Hematopoietic multipotent progenitor cell treated with erythropoietin and hydrocortisone succinate and interleukin-3 and kit ligand, for 4 days (in vitro differentiated cells): ENCODE measurements at regions not wholly inside any gene's neighbourhood (a gene's known extent, or its start where the extent isn't known, plus 50 kb on each side); places are given as distances from the start of the nearest gene placed in this dataset.
"Not testable (repeated sequence)": the region's sequence is repeated elsewhere in the genome, so short reads cannot be mapped to it uniquely, and the experiment has no call there.

Experiments used
- DNase-seq: peaks from one replicate; pipeline ENCODE4 v3.0.0-alpha.2; 2015

DNA sequence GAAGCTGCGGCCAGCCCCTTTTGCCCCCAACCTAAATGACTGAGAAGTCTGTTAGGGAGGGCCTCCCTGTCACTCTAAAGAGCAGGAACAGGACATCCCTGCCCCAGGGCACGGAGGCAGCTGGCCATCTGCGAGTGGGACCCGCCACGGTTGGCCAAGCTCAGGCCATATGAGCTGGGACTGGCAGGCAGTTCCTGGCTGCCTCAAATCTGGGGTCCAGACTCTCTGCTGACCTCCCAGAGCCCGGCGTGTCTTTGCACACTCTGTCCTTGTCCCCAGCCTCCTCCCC, 143.0 kb downstream of the IGLL1 start:
- DNase-seq = not testable (repeated sequence)

DNA sequence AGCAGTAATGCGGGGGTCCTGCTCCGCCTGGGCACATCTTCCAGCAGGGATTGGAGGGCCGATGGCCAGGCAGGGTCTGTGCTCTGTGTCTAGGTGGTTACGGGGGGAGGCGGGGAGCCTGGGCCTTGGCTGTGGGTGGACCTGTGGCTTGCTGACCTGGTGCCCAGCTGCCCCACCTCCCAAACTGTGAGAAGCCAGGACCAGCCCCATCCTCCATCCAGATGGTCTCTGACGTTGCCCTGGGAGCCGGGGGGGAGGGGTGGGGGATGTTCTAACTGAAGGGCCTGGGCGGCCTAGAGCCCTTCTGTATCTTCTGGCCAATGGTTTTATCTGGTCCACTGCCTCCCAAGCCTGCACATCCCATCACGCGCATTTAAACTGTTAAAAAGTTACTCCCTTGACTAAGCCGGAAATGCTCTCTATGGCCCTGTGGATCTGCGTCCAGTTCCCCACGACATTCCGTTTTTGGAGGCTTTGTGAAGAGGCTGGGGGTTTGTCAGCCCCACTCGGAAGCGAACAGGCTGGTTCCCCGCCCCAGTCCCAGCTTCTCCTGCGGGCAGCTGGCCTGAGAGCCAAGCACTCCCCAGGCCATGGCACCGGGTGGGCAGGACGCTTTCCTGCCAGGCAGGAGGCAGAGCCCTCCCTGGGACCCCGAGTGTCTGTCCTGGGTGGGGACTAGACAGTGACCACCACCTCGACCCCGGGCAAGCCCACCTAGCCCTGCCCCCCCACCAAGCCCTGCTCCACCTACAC, 143.6 kb downstream of the IGLL1 start:
- DNase-seq = not testable (repeated sequence)

DNA sequence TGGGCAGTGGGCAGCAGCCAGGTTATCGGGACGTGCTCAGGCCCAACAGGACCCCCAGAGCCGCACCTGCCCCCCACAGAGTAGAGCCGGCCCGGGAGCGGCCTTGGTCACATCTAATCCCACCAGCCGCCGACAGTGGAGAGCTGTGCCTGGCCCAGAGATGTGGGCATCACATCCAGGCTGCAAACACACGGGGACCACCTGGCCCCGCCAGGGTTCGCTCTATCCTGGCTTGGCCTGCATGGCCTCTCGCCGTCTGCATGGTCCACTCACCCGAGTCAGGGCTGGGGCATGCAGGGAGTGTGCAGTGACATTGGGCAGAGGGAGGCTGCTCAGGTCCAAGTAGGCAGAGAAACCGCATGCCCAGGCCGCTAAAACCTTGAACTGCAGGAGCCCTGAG, 144.9 kb downstream of the IGLL1 start:
- not testable (repeated sequence) for DNase-seq

DNA sequence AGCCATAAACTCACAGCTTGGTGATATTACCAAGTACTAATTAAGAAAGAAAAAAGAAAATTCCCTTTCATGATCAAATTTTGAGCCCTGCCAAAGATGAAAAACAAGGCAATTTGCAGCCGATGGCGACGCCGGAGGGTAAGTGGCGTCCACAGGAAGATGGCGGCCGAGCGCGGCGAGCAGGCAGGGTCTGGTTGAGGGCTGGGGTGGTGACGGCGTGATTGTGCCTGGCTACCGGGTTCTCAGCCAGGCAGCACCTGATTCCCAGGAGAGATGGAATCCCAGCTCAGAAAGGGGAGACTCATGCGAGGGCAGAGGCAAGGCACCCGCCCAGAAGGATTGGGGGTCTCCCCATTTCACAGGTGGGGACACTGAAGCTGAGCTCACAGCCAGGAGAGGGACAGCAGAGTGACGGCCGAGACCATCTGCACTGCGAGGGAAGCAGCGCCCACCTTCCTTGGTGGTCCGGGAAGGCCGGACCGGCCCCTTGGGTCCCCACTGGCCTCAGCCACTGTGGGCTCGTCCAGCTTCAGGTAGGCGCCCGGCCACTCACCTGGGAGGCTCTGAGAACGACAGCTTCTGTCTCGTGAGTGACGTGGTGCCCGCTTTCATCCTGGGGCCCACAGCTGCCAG, 145.8 kb downstream of the IGLL1 start:
- not testable (repeated sequence) for DNase-seq

DNA sequence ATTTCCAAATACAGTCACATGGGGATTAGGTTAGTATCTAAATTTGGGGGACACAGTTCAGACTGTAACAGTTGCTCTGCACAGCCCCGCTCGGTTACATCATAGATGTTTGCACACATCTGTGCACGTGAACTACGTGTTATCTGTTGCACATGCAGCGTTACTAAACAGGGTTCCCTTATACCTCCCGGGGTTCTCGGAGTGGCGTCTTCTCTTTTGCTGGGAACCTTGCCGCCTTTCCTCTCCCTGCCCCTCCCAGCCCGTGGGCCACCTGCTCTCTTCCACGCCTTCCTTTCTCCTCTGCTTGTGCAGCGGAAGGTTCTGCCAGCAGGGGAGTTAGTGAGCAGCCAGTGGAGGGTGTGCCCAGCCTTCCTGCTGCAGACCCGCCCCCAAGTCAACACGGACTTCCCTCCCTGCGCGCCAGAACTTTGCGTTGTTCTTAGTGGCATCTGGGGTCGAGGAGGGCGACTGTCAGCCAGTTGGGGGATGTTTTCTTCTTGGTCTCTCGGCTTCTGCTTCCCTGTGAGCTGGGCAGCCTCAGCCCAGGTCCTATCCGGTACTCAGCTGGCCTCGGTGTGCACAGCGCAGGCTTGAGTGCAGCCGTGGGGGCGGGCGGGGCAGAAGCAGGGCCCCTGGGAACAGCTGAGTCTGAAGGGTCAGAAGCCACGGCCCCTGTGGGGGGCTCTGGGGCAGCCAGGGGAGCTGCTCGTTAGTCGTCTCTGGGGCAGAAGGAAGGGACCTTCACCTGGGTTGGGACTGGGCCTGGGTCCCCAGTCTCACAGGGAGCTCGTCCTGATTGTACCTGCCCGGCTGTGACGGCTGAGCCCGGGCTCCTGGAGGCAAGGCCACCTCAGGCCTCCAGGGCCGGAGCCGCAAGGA, 146.7 kb downstream of the IGLL1 start:
- DNase-seq = peak; percentile 62

DNA sequence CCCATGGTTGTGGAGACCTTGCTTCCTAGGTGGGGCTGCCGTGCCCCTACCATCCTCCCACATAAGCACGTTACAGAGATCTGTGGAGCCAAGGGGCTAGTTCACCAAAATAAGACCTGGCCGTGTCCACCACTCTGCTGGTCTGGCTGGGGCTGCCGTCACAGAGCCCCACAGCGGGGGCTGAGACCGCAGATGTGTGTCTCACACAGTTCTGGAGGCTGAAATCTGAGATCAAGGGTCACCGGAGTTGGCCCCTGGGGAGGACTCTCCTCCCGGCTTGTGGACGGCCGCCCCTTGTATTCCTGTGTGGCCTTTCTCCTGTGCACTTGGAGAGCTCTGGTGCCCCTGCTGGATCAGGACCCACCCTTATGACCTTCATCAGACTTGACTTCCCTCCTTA, 147.4 kb downstream of the IGLL1 start:
- not testable (repeated sequence) for DNase-seq

DNA sequence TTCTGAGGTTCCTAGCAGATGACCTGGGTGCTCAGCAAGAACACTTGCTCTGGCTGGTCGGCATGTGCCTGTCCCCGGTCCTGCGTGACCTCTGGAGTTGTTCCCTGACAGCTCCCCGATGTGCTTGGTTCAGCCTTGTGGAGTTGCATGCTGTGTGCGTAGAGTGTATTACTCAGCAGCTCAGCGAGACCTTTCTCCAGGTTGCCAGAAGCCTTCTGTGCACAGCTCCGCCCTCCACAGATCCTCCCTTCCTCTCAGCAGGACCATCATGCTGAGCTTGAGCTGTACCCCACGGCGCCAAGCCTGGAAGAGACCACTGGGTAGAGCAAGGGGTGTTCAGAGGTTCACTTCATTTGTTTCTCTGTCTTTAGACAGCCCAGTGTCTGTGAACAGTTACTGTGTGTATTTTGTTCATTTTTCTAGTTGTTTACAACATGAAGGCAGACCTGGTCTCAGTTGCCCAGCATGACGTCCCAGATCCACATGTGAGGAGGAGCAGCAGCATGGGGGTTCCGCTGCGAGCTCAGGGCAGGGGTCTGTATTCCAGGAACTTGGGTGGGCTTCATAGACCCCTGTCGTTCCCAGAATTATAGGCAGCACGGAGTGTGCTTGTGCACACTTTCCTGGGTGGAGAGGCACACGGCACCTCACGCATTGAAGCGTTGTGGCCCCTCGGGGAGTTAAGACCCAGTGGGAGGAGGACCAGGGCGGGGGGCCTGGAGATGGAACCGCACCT, 148.6 kb downstream of the IGLL1 start:
- no peak for DNase-seq

DNA sequence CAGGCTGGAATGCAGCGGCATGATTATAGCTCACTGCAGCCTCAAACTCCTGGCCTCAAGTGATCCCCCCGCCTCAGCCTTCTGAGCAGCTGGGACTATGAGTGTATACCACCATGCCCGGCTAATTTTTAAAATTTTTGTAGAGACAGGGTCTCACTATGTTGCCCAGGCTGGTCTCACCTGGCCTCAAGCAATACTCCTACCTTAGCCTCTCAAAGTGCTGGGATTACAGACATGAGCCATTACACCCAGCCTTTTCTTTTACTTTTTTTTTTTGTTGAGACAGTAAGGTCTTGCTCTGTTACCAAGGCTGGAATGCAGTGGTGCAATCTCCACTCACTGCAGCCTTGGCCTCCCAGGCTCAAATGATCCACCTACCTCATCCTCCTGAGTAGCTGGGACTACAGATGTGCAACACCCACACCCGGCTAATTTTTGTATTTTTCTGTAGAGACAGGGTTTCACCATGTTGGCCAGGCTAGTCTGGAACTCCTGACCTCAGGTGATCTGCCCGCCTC, 155.5 kb downstream of the IGLL1 start:
- DNase-seq = not testable (repeated sequence)

DNA sequence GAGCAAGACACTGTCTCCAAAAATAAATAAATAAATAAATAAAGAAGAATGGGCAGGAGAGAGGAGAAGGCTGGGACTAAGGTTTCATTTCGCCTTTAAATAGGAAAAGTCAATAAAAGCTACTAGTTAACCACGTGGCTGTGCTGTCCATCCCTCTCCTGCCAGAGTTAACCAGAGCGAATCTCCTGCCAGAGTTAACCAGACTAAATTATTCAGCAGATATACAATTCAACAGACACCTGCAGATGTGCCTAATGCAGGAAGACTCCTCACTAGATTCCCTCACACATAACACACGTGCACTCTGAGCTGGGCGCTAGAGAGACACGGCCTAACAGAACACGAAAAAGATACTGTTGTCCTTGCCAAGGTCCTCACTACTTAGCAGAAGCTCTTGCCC, 156.1 kb downstream of the IGLL1 start:
- DNase-seq = no peak

DNA sequence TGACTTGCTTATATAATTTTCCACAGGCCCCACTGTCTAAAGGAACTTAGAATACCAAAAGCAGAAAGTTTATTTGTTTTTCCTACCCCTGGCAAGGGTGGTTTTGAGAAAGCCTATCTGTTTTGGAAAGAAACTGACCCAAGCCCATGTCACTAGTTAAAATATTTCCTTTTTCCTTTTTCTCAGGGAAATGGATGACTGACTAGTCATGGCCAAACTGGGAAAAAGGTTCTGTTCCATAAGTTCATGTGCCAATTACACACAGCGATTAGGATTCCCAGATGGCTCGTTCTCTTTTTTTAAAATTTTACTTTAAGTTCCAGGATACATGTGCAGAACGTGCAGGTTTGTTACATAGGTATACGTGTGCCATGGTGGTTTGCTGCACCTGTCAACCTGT, 157.8 kb downstream of the IGLL1 start:
- DNase-seq = not testable (repeated sequence)

DNA sequence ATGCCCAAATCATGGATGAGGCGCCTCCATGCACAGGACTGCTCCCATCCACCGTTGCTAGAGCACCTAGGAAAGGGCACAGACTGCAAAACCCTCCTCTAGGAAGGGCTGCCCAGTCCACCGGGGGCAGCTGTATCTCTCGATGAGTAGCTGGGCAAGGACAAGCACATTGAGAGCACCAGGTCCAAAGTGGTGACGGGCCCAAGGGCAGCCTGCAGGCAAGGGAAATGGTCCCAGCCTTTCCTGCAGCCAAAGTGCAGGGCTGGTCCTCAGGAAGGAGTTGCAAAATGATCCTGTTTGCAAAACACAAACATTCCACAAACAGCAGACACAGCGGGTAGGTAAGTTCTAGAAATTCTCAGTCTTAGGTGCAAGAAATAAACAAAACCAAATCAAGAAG, 158.8 kb downstream of the IGLL1 start:
- not testable (repeated sequence) for DNase-seq

DNA sequence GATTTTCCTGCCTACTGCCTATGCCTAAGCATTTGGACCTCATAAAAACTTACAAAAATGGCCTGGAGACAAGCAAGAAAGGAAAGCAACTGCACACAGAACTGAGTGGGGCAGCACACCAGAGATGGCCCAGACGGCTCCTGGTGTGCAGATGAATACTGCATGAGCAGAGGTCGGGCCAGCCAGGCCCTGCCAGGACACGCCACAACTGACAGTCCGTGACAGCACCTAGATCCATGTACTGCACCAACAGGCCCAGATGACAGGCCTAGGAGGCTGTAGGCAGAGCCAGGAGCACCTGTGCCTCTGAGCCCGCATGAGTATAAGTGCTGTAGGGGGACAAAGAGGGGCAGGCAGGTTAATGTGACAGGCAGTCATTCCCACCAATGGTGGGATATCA, 160.2 kb downstream of the IGLL1 start:
- no peak for DNase-seq

DNA sequence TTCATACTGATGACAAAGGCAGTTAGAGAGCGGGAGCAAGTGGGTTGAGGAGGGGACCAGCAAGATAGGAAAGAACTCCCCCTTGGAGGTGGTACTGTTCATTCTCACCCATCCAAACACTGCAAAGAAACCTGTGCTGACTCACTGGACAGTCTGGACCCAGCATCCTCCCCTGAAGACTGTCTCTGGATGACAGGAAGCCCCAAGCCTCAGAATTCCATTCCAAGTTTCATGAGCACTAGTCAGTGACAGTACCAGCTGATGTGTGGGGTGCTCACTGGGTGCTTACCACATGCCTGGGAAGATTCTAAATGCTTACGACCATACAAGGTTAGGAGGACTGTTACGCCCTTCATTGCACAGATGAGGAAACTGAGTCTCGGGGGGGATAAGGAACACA, 160.9 kb downstream of the IGLL1 start:
- no peak for DNase-seq

DNA sequence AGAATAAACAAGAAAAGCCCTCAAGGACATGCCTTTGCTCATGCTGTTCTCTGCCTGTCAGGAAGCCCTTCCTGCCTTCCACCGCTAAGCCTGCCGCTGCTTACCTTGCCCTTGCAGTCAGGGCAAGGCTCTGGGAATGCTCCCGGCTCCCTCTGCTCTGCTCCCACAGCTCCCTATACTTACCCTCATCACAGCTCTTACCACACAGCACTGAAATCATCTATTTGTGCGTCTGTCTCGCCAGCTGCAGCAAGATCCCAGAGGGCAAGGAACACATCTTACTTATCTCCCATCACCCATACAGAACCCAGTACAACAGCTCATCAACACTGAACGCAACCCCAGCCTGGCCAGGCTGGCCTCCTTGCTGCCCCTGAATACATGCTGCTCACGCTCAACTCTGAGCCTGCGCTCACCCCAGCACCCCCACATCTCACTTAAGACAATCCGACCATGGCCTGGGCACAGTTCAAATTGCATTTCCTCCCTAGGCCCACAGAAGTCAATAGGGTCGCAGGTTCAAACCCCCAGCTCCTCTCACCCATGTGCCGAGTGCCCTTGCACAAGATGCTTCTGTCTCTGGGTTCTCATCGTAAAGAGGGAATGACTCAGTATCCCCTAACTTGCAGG, 161.8 kb downstream of the IGLL1 start:
- DNase-seq = no peak

DNA sequence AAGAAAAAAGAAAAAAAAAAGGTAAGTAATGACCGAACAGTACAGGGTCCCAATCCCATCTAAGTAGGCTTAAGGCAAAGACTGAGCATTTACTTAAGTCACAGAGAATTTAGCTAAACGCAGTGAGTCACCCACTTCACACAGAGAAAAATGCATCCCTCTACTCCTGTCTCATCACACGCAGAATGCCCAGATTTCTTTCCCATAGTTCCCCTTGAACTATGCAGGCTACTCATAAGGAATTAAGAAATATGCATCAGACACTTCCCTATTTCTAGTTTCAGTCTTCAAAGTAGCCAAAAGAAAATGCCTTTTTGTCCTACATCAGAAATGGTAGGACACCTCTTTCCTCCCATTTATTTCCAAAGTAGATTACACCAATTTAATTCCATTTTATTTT, 162.8 kb downstream of the IGLL1 start:
- not testable (repeated sequence) for DNase-seq

DNA sequence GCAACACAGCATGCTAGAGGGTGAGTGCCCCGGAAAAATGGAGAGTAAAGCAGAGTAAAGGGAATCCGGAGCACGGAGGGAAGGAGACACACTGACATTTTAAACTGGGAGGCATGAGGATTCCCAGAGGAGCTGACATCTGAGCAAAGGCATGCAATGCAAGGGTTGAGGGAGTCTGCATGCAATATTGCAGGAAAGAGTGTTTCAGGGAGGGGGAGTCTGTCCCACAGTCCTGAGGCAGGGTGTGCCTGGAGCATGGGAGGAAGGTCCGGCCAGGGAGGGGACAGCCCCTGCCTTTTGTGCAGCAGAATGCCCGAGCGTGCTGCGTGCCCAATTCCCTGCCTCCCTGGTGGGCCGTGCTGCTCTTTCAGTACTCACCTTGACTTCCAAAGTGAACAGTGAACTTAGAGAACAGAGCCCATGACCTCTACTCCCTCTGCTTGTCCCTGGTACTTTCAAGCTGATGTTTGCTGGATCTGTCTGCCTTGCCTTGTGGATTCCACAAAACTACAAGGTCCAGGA, 163.9 kb downstream of the IGLL1 start:
- DNase-seq = not testable (repeated sequence)

DNA sequence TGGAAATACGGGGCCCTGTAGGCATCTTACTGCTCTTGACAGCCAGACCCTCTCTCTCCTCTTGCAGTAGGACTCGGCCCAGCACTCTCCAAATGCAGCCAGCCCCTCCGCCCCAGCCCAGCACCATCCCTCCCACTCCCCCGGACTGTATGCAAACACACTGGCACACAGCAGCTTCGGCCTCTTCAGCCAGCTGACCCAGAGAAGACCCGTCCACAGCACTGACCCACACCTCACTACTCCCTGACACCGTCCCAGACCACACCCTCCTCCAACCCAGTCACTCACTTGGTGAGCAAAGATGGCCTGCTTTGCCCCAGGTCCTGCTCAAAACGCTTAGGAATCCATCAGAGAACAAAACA, 164.6 kb downstream of the IGLL1 start:
- DNase-seq = no peak

DNA sequence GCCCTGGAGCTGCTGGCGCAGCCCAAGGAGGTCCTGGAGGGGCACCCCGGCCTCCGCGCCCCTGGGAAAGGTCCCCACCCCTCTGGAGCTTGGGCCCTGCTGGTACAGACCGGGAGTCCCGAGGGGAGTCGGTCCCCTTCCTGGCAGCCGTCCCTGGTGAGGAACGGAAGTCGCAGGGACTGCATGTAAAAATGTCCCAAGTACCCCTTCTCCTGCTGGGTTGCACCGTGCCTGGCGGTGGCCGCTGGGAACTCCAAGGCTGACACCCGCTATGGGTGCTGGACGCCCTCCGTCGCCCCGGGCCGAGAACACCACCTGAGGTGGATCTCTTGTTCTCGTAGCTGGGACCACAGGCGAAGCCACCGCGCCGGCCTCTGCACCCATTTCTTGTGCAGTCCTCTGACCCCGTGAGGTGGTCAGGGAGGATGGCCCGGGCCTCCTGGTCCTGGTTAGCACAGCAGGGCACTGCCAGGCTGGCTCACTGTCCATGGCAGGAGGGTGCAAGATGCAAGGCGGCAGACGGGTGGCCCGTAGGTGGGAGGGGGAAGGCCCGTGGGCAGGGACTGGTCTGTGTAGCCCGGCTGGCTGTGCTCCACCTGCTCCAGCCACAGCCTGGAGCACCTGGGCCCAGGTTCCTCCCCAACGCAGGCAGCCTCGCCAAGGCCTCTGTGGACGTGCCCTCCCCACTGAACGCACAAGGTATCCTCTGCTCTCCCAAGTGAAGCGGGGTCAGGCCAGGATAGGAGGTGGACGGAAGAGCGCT, 165.2 kb downstream of the IGLL1 start:
- DNase-seq = no peak

DNA sequence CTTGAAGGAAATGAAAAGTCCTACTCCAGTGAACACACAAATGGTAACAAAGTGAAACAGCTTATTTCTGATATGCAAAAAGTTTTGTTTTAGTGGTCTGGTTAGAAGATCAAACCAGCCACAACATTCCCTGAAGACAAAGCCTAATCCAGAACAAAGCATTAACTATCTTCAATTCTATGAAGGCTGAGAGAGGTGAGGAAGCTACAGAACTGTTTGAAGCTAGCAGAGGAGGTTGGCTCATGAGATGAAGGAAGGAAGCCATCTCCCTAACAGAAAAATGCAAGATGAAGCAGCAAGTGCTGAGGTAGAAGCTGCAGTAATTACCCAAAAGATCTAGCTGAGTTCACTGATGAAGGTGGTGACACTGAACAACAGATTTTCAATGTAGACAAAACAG, 168.4 kb downstream of the IGLL1 start:
- DNase-seq = no peak

DNA sequence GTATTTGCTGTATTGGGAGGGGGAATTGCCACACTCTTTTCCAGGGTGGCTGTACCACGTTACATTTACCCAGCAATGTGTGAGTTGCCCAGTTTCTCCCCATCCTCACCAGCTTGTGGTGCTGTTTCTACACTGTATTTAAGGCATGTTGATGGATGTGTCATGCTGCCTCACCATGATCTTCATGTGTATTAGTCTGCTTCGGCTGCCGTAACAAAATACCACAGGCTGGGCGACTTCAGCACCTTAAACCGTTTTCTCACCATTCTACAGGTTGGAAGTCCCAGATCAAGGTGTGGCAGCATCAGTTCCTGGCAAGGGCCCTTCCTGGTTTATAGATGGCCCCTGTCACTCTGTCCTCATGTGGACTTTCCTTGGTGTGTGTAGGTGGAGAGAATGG, 169.7 kb downstream of the IGLL1 start:
- no peak for DNase-seq

DNA sequence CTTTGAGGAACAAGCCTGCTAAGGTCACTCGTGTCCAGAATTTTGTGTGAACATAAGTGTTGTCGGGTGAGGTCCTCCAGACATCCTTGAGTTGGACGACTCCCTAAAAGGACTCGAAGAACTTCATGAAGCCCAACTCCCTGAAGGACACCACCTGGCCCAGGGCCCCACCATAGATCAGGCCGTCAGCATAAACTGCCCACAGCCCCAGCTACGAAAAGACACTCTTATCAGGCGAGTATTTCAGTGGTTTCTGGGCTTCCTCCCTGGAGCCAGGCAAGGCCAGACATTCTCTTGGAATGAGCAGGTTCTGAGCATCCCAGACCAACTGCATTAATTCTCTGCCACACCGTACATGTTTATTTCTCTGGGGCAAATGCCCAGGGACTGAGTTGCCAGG, 170.1 kb downstream of the IGLL1 start:
- DNase-seq = no peak

DNA sequence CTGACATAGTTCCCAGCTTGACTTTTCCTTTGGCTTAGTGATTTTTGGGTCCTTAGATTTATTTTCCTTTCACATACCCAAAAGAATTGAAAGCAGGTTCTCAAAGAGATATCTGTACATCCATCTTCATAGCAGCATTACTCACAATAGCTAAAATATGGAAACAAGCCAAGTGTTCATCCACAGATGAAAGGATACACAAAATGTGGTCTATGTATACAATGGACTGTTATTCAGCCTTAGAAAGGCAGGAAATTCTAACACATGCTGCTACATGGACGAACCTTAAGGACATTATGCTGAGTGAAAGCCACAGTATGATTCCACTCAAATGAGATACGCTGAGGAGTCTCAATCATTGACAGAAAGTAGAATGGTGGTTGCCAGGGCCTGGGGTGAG, 171.8 kb downstream of the IGLL1 start:
- no peak for DNase-seq
